Endothelial cell of umbilical vein (primary cell): ENCODE measurements at regions not wholly inside any gene's neighbourhood (a gene's known extent, or its start where the extent isn't known, plus 50 kb on each side); places are given as distances from the start of the nearest gene placed in this dataset.

ENCODE experiments used
- BruUV-seq: library from RNA; stranded (reverse); fragments of 400-500 nt; replicated peaks from 2 replicates; lab custom pipeline; 2021; lab: Mats Ljungman, UMichigan
- CTCF ChIA-PET: fragments of 300-600, 350-600 bp; sonication (Branson Sonifier 250); formaldehyde crosslinking; loops from one replicate; lab custom pipeline; 2021; ENCODE audit warnings: antibody characterized with exemption, inconsistent platforms; lab: Charles Lee
- POLR2A ChIA-PET: fragments of 300-600, 350-600 bp; sonication (Branson Sonifier 250); formaldehyde crosslinking; loops from one replicate; lab custom pipeline; 2021; ENCODE audit warnings: antibody characterized with exemption, inconsistent platforms; lab: Charles Lee
- DNase-seq: peaks from one replicate; pipeline ENCODE4 v3.0.0-alpha.2; 2011; ENCODE audit warnings: low read depth, low spot score
- FAIRE-seq: peaks from 2 replicates; lab custom pipeline; 2011; peaks lifted over from hg19 to GRCh38; lab: Jason Lieb, UNC
- H2AFZ ChIP-seq: 2 replicates; pipeline ENCODE4 v1.6.0; 2012; ENCODE audit warnings: low read depth, low read length, control low read depth, inconsistent platforms
- H3K27ac ChIP-seq: 2 replicates; pipeline ENCODE4 v1.5.1; 2011; ENCODE audit warnings: low read depth, mild to moderate bottlenecking, control low read depth, low read length, moderate library complexity; ENCODE audit not compliant: insufficient read depth
- H3K27me3 ChIP-seq, 2 experiments: 2 replicates each; pipeline versions ENCODE4 v1.6.0 to v1.6.1; 2011; ENCODE audit warnings: low read length in 2 of 2, mixed read lengths in 1 of 2; ENCODE audit not compliant: control insufficient read depth in 2 of 2, insufficient read depth in 2 of 2
- H3K36me3 ChIP-seq, 2 experiments: 2 replicates in 1 of 2; 3 replicates in 1 of 2; pipeline ENCODE4 v1.5.1; 2011; ENCODE audit warnings: low read length in 2 of 2, mild to moderate bottlenecking in 1 of 2, moderate library complexity in 1 of 2; ENCODE audit not compliant: control insufficient read depth in 2 of 2, insufficient read depth in 2 of 2; ENCODE audit errors: extremely low read depth in 1 of 2
- H3K4me1 ChIP-seq: 3 replicates; pipeline ENCODE4 v1.5.1; 2011; ENCODE audit warnings: mild to moderate bottlenecking, low read length; ENCODE audit not compliant: control insufficient read depth, insufficient read depth; ENCODE audit errors: extremely low read depth
- H3K4me2 ChIP-seq: 2 replicates; pipeline ENCODE4 v1.6.1; 2011; ENCODE audit warnings: low read length, control low read depth, mixed read lengths; ENCODE audit not compliant: insufficient read depth
- H3K4me3 ChIP-seq, 3 experiments: fragments of 200-600 bp in 1 of 3; sonication (generic), shearing (Covaris generic) in 1 of 3; replicated peaks in 1 of 3; 2 replicates each; pipeline ENCODE4 v1.5.1; 2011 to 2016; ENCODE audit warnings: control low read depth in 3 of 3, low read length in 3 of 3, mild to moderate bottlenecking in 2 of 3, inconsistent platforms in 1 of 3, low read depth in 1 of 3, moderate library complexity in 1 of 3; ENCODE audit not compliant: insufficient read depth in 1 of 3
- H3K79me2 ChIP-seq: 2 replicates; pipeline ENCODE4 v1.6.0; 2012; ENCODE audit warnings: low read length, inconsistent platforms; ENCODE audit not compliant: control insufficient read depth, insufficient read depth
- H3K9ac ChIP-seq: replicated peaks from 2 replicates; pipeline ENCODE3; 2011; ENCODE audit warnings: low read length, control low read depth; ENCODE audit not compliant: insufficient read depth; ENCODE audit errors: extremely low read depth
- H3K9me1 ChIP-seq: replicated peaks from 3 replicates; pipeline ENCODE4 v1.6.0; 2011; ENCODE audit warnings: mild to moderate bottlenecking, low read length; ENCODE audit not compliant: control insufficient read depth, insufficient read depth; ENCODE audit errors: extremely low read depth
- H3K9me3 ChIP-seq: replicated peaks from 2 replicates; pipeline ENCODE4 v1.5.1; 2012; ENCODE audit warnings: low read length, inconsistent platforms; ENCODE audit not compliant: control insufficient read depth, insufficient read depth
- H4K20me1 ChIP-seq: replicated peaks from 2 replicates; pipeline ENCODE3; 2011; ENCODE audit warnings: mild to moderate bottlenecking, low read length; ENCODE audit not compliant: control insufficient read depth, insufficient read depth; ENCODE audit errors: extremely low read depth
- CTCF ChIP-seq, 2 donors: IDR thresholded peaks; 1 replicate in 1 of 2; 2 replicates in 1 of 2; pipeline ENCODE4 v1.5.1; 2011; ENCODE audit warnings: low read length in 2 of 2, mild to moderate bottlenecking in 2 of 2, moderate library complexity in 2 of 2, control low read depth in 1 of 2, inconsistent platforms in 1 of 2, low read depth in 1 of 2; ENCODE audit not compliant: insufficient read depth in 1 of 2; ENCODE audit errors: extremely low read depth in 1 of 2
- EZH2 ChIP-seq: IDR thresholded peaks from 2 replicates; pipeline ENCODE4 v1.6.1; 2012; ENCODE audit warnings: borderline replicate concordance, low read depth, mild to moderate bottlenecking, moderate library complexity, low read length, inconsistent platforms; ENCODE audit not compliant: severe bottlenecking
- FOS ChIP-seq: IDR thresholded peaks from 2 replicates; pipeline ENCODE4 v1.6.1; 2011; ENCODE audit warnings: mild to moderate bottlenecking, low read length, moderate library complexity, borderline replicate concordance; ENCODE audit not compliant: insufficient read depth
- GATA2 ChIP-seq: IDR thresholded peaks from 2 replicates; pipeline ENCODE4 v1.7.0; 2011; ENCODE audit warnings: low read depth, mild to moderate bottlenecking, moderate library complexity, mixed read lengths, low read length; ENCODE audit not compliant: insufficient read length, insufficient read depth
- JUN ChIP-seq: IDR thresholded peaks from 2 replicates; pipeline ENCODE4 v1.6.1; 2011; ENCODE audit warnings: borderline replicate concordance, low read depth; ENCODE audit not compliant: insufficient read length, insufficient read depth
- MAX ChIP-seq: IDR thresholded peaks from 2 replicates; pipeline ENCODE4 v1.6.1; 2011; ENCODE audit not compliant: insufficient read depth, insufficient read length
- MYC ChIP-seq: IDR thresholded peaks from one replicate; pipeline ENCODE4 v1.6.1; 2011; ENCODE audit warnings: mild to moderate bottlenecking, low read depth, low read length
- POLR2A ChIP-seq: IDR thresholded peaks from 2 replicates; pipeline ENCODE4 v1.6.1; 2012; ENCODE audit warnings: low read depth, mild to moderate bottlenecking, control low read depth, low read length
- POLR2AphosphoS5 ChIP-seq: IDR thresholded peaks from 2 replicates; pipeline ENCODE4 v1.6.1; 2012; ENCODE audit warnings: low read depth, mild to moderate bottlenecking, control low read depth, low read length, moderate library complexity; ENCODE audit not compliant: insufficient read depth
- dilution Hi-C: fragments of 300-500 bp; cut with MboI; formaldehyde crosslinking; loops from one replicate; pipeline ENCODE4 v1.15.0; 2019; ENCODE audit warnings: low sequenced_read_pairs; ENCODE audit not compliant: extremely low pct_ligation_motif_present
- intact Hi-C: fragments of 100-400 bp; cut with micrococcal nuclease; formaldehyde crosslinking; loops from one replicate; pipeline ENCODE4 v1.10.0; 2022

DNA sequence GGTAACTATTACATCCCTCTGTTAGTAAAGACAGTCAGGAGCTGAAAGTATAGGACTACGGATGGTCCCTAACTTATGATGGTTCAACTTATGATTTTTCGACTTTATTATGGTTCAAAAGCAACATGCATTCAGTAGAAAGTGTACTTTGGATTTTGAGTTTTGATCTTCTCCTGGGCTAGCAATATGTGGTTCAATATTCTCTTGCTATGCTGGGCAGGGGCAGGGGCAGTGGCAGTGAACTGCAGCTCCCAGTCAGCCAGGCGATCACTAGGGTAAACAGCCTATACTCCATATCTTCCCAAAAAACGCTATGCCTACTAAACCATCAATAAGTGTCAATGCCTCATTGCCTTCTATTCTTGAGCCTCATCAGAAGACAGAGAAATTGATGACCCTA, 292.7 kb downstream of the EMP1 start:
- Histone ChIP-seq H3K36me3 (no peaks in the 10 kb centered on the region), H3K27me3 (peaks cover 0 to 3% of the 10 kb centered on the region in 2 experiments), H3K9me1 (no peaks in the 10 kb centered on the region), H4K20me1 (no peaks in the 10 kb centered on the region), H3K27ac (no peak overlapping the region), H3K4me1 (no peaks in the 10 kb centered on the region), H3K9ac (no peak overlapping the region), H3K9me3 (no peaks in the 10 kb centered on the region), H3K4me2 (no peak overlapping the region), H2AFZ (no peak overlapping the region), H3K79me2 (no peaks in the 10 kb centered on the region), H3K4me3 (no peak overlapping the region)
- no peak for FAIRE-seq
- DNase-seq = no peak
- CTCF ChIA-PET = interaction anchor here (1.0 kb wide), 1 partner anchor 12 kb away, joined by 4 read pairs; no protein-coding TSS in a partner anchor
- dilution Hi-C loops (no loop called here), intact Hi-C loops (no loop called here)
- no peak for TF ChIP-seq MYC
- no peak for TF ChIP-seq GATA2
- TF ChIP-seq EZH2 = no peak
- no peak for TF ChIP-seq JUN
- no peak for TF ChIP-seq CTCF (IDR thresholded peaks at IDR 0.05; ENCODE audit: extremely low read depth in 1 of 2, insufficient read depth in 1 of 2, low read depth in 1 of 2, low read length in 2 of 2)
- no peak for TF ChIP-seq POLR2A
- TF ChIP-seq FOS = no peak
- TF ChIP-seq POLR2AphosphoS5 = no peak
- TF ChIP-seq MAX = no peak
- BruUV-seq = no TSS peak
- POLR2A ChIA-PET = no interaction called here
